ENCODE measurements at regions not wholly inside any gene's neighbourhood (a gene's known extent, or its start where the extent isn't known, plus 50 kb on each side); places are given as distances from the start of the nearest gene placed in this dataset.

DNA sequence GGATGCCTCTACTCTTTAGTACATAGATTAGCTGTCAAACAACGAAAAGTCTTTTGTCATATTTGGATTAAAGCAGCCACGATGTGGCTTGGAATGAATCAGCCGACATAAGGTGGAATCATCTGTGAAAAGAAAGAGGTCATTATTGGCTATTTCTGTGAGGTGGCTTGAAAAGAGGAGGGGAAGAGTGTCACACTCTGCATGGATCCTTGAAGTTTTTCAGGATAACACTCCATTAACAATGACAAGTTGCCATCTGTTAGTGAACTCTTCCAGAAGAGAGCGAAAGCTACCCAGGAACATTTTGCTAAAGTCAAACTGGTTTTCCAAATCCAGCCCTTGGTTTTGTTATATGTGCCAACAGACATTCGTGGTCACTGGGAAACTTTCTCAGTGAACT, 1604.8 kb downstream of the OLFM4 start:
- TF ChIP-seq EZH2 (IDR thresholded peaks at IDR 0.05) = no peak
- no peak for TF ChIP-seq POLR2AphosphoS5 (IDR thresholded peaks at IDR 0.05; ENCODE audit: borderline replicate concordance, low read depth, low read length)
- TF ChIP-seq FOXP2 (optimal IDR thresholded peaks at IDR 0.05; ENCODE audit: control extremely low read depth, extremely low read length, insufficient read depth) = no peak
